ENCODE measurements at regions not wholly inside any gene's neighbourhood (a gene's known extent, or its start where the extent isn't known, plus 50 kb on each side); places are given as distances from the start of the nearest gene placed in this dataset.

DNA sequence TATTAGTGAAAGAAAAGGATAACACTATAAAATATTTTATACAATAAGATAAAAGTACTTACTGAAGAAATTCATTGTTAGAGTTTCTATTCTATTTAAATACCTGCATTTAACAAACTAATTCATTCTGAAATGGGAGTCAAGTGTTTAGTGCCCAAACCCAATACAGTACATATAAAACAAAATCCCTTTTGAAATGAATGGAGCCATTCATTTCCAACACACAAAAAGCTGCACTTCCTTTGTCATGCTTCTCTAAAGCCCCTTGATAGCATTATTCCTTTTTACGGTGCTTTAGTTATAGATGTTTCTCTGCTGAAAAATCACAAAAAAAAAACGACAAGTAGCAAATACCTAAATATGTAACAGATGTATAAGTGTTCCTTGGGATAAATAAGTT lies 596.3 kb downstream of the ZIC1 start:
- intact Hi-C loops (cut with DNase I; ENCODE audit: low total_unique reads): no loop called here
- no peaks in the 10 kb centered on the region for H3K9me3 ChIP-seq
- H3K4me3 ChIP-seq: no peak overlapping the region
- H3K4me1 ChIP-seq: no peaks in the 10 kb centered on the region
- no peaks in the 10 kb centered on the region for H3K36me3 ChIP-seq
- H3K27ac ChIP-seq: no peak overlapping the region
- no peaks in the 10 kb centered on the region for H3K27me3 ChIP-seq
- DNase-seq (ENCODE audit: low spot score in 2 of 2): no peak
- TF ChIP-seq, protein P1, sequence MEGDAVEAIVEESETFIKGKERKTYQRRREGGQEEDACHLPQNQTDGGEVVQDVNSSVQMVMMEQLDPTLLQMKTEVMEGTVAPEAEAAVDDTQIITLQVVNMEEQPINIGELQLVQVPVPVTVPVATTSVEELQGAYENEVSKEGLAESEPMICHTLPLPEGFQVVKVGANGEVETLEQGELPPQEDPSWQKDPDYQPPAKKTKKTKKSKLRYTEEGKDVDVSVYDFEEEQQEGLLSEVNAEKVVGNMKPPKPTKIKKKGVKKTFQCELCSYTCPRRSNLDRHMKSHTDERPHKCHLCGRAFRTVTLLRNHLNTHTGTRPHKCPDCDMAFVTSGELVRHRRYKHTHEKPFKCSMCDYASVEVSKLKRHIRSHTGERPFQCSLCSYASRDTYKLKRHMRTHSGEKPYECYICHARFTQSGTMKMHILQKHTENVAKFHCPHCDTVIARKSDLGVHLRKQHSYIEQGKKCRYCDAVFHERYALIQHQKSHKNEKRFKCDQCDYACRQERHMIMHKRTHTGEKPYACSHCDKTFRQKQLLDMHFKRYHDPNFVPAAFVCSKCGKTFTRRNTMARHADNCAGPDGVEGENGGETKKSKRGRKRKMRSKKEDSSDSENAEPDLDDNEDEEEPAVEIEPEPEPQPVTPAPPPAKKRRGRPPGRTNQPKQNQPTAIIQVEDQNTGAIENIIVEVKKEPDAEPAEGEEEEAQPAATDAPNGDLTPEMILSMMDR (IDR thresholded peaks at IDR 0.05): no peak
- no peak for TF ChIP-seq POLR2AphosphoS5 (IDR thresholded peaks at IDR 0.05)
- no peak for TF ChIP-seq POLR2A (IDR thresholded peaks at IDR 0.05)

DNA sequence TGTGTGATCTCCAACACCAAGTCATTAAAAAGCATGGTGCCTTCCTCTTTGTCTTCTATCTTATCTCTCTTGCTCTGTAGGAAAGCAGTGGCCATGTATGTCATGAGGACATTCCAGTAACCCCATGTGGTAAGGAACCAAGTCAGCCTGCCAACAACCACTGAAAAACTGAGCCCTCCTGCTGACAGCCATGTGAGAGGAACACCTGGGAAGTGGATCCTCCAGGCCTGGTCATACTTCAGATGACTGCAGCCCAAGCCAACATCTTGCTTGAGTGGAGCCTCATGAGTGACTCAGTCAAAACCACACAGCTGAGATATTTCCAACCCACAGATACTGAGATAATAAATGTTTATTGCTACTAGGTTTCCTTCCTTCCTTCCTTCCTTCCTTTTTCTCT lies 597.3 kb downstream of the ZIC1 start:
- H3K4me3 ChIP-seq: no peak overlapping the region
- H3K27ac ChIP-seq: no peak overlapping the region
- intact Hi-C loops (cut with DNase I; ENCODE audit: low total_unique reads): no loop called here
- no peaks in the 10 kb centered on the region for H3K4me1 ChIP-seq
- no peaks in the 10 kb centered on the region for H3K9me3 ChIP-seq
- TF ChIP-seq POLR2A (IDR thresholded peaks at IDR 0.05) (no peak), POLR2AphosphoS5 (IDR thresholded peaks at IDR 0.05) (no peak)
- TF ChIP-seq, protein P1 (IDR thresholded peaks at IDR 0.05): no peak
- no peaks in the 10 kb centered on the region for H3K36me3 ChIP-seq
- DNase-seq (ENCODE audit: low spot score in 2 of 2): no peak
- H3K27me3 ChIP-seq: no peaks in the 10 kb centered on the region

DNA sequence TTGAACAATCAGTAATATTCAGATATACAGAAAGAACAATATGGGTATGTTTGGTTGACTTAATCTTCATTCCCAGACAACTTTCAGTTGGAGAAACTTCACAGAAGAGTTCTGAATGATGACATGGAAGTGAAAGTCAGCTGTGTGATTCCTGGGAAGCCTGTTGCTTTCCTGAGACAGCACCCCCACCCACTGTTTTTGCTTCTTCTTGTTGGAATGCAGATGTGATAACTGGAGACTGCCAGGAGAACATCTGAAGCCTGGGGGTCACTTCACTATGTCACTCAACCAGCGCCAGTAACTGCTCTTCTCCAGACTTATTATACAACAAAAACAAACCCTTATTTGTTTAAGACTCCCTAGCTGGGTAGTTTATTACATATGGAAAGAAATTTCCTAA lies 599.4 kb downstream of the ZIC1 start:
- no peak overlapping the region for H3K4me3 ChIP-seq
- no peaks in the 10 kb centered on the region for H3K4me1 ChIP-seq
- intact Hi-C loops (cut with DNase I; ENCODE audit: low total_unique reads): no loop called here
- H3K9me3 ChIP-seq: no peaks in the 10 kb centered on the region
- H3K27ac ChIP-seq: no peak overlapping the region
- TF ChIP-seq POLR2AphosphoS5 (IDR thresholded peaks at IDR 0.05): no peak
- TF ChIP-seq POLR2A (IDR thresholded peaks at IDR 0.05): no peak
- TF ChIP-seq, protein P1 (IDR thresholded peaks at IDR 0.05): no peak
- no peaks in the 10 kb centered on the region for H3K36me3 ChIP-seq
- DNase-seq (ENCODE audit: low spot score in 2 of 2): no peak
- no peaks in the 10 kb centered on the region for H3K27me3 ChIP-seq

DNA sequence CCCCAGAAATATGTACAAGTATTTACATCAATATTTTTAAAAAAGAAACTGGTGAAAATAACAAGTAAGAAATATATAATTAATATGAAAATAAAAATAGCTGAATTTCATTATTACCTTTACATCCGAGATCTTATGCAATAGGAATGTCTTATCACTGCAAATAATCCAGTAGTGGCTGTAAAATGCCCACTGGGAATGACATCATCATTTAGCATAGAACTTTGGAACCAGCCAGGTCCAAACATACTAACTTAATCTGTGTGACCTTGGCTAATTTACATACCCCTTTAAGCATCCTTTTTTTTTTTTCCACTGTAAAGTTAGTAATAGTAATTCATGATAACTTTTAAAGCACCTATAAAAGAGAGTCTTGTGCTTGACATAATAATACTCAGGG lies 611.7 kb downstream of the ZIC1 start:
- intact Hi-C loops (cut with DNase I; ENCODE audit: low total_unique reads): no loop called here
- no peak for DNase-seq (ENCODE audit: low spot score in 2 of 2)
- Histone ChIP-seq H3K36me3 (no peaks in the 10 kb centered on the region), H3K27ac (no peak overlapping the region), H3K27me3 (no peaks in the 10 kb centered on the region), H3K4me3 (no peak overlapping the region), H3K9me3 (peaks cover 0 to 11% of the 10 kb centered on the region in 2 donors), H3K4me1 (no peaks in the 10 kb centered on the region)
- TF ChIP-seq POLR2A (IDR thresholded peaks at IDR 0.05) (no peak), POLR2AphosphoS5 (IDR thresholded peaks at IDR 0.05) (no peak)
- TF ChIP-seq, protein P1 (IDR thresholded peaks at IDR 0.05): no peak

DNA sequence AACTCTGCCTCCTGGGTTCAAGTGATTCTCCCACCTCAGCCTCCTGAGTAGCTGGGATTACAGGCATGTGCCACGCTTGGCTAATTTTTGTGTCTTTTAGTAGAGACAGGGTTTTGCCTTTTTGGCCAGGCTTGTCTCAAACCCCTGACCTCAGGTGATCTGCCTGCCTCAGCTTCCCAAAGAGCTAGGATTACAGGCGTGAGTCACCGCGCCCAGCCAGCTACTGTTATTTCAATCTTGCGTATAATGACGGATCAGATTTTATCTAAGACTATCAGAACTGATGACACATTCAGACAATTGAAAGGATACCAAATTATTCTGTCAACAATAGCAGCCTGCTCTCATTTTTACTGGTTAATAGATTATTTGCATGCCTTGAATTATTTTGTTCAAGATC lies 612.2 kb downstream of the ZIC1 start:
- intact Hi-C loops (cut with DNase I; ENCODE audit: low total_unique reads): no loop called here
- H3K27me3 ChIP-seq: no peaks in the 10 kb centered on the region

More for the DNA sequence above, 612.2 kb downstream of the ZIC1 start:
- peaks cover 0 to 6% of the 10 kb centered on the region in 2 donors for H3K9me3 ChIP-seq
- H3K27ac ChIP-seq: no peak overlapping the region
- TF ChIP-seq POLR2AphosphoS5 (IDR thresholded peaks at IDR 0.05) (no peak), POLR2A (IDR thresholded peaks at IDR 0.05) (no peak)
- TF ChIP-seq, protein P1 (IDR thresholded peaks at IDR 0.05): no peak
- DNase-seq (ENCODE audit: low spot score in 2 of 2): no peak
- H3K4me3 ChIP-seq: no peak overlapping the region
- H3K4me1 ChIP-seq: no peaks in the 10 kb centered on the region
- no peaks in the 10 kb centered on the region for H3K36me3 ChIP-seq

Measured in breast epithelium (tissue), 4 donors.